K562 (cell line): ENCODE measurements at regions not wholly inside any gene's neighbourhood (a gene's known extent, or its start where the extent isn't known, plus 50 kb on each side); places are given as distances from the start of the nearest gene placed in this dataset.

Source experiments
- CBFA2T2 ChIP-seq: fragments of 450-650 bp; conservative IDR thresholded peaks from 2 replicates; pipeline ENCODE4 v1.6.1; 2017; ENCODE audit warnings: mild to moderate bottlenecking
- CBX3 ChIP-seq, 2 experiments: IDR thresholded peaks; 1 replicate in 1 of 2; 2 replicates in 1 of 2; pipeline ENCODE4 v1.6.1; 2012; ENCODE audit warnings: inconsistent platforms in 2 of 2, low read length in 2 of 2, borderline replicate concordance in 1 of 2, control low read depth in 1 of 2
- CTCF ChIP-seq, 3 experiments: IDR thresholded peaks in 2 of 3; conservative IDR thresholded peaks in 1 of 3; 2 replicates each; pipeline ENCODE4 v1.5.1; 2011 to 2012; ENCODE audit warnings: low read length in 3 of 3, mild to moderate bottlenecking in 3 of 3, control low read depth in 2 of 3, improper control_type of control experiment in 1 of 3, inconsistent platforms in 1 of 3, low read depth in 1 of 3, mixed read lengths in 1 of 3, moderate library complexity in 1 of 3; ENCODE audit not compliant: insufficient read depth in 2 of 3
- HDGF ChIP-seq: fragments of 450-650 bp; IDR thresholded peaks from 2 replicates; pipeline ENCODE4 v1.6.1; 2016
- JUNB ChIP-seq: fragments of 450-650 bp; formaldehyde crosslinking; conservative IDR thresholded peaks from 2 replicates; pipeline ENCODE4 v1.4.0; 2020; ENCODE audit warnings: mild to moderate bottlenecking
- KDM1A ChIP-seq, 2 experiments: fragments of 450-650 bp; IDR thresholded peaks; 2 replicates each; pipeline ENCODE4 v1.6.1; 2016; ENCODE audit warnings: mild to moderate bottlenecking in 2 of 2
- MCM2 ChIP-seq: fragments of 450-650 bp; IDR thresholded peaks from 2 replicates; pipeline ENCODE4 v1.6.1; 2017; ENCODE audit warnings: low read depth, mild to moderate bottlenecking
- POLR3A ChIP-seq: IDR thresholded peaks from 2 replicates; pipeline ENCODE4 v1.6.1; 2011; ENCODE audit warnings: borderline replicate concordance, mild to moderate bottlenecking, moderate library complexity; ENCODE audit not compliant: insufficient read length, insufficient read depth; ENCODE audit errors: extremely low read depth
- TCF3 ChIP-seq: sonication (generic); formaldehyde crosslinking; IDR thresholded peaks from 2 replicates; pipeline ENCODE4 v1.4.0; 2020; ENCODE audit warnings: mild to moderate bottlenecking, missing genetic modification reagents
- XRCC4 ChIP-seq: IDR thresholded peaks from one replicate; pipeline ENCODE4 v1.6.1; 2011; ENCODE audit not compliant: insufficient read depth, insufficient read length; ENCODE audit errors: extremely low read depth
- ZBTB2 ChIP-seq: fragments of 450-650 bp; IDR thresholded peaks from 2 replicates; pipeline ENCODE4 v1.6.1; 2016; ENCODE audit warnings: antibody characterized with exemption
- ZBTB40 ChIP-seq, 2 experiments: fragments of 450-650 bp in 1 of 2; sonication (generic) in 1 of 2; formaldehyde crosslinking in 1 of 2; IDR thresholded peaks; 2 replicates each; pipeline versions ENCODE4 v1.7.1 to v1.9.0; 2016 to 2022; ENCODE audit warnings: inconsistent platforms in 1 of 2, mild to moderate bottlenecking in 1 of 2, missing genetic modification reagents in 1 of 2
- ZNF584 ChIP-seq: fragments of 200-800 bp; sonication (Bioruptor generic); IDR thresholded peaks from 2 replicates; pipeline ENCODE4 v1.6.1; 2016; ENCODE audit warnings: low read depth, mild to moderate bottlenecking, missing genetic modification characterization, missing compliant biosample characterization

- peak; percentile 82 for TF ChIP-seq ZBTB40 (IDR thresholded peaks at IDR 0.05)
- no peak for TF ChIP-seq ZBTB40 (CRISPR knock-in tag; IDR thresholded peaks at IDR 0.05)
- TF ChIP-seq ZNF584 (CRISPR knock-in tag), result no peak
- peak; percentile 94 for TF ChIP-seq POLR3A
- no peak for TF ChIP-seq JUNB (CRISPR knock-in tag)
- TF ChIP-seq KDM1A (IDR thresholded peaks at IDR 0.05), result peak; percentile 65 to 66
- no peak for TF ChIP-seq MCM2
- no peak for TF ChIP-seq CBFA2T2
- TF ChIP-seq TCF3 (CRISPR knock-in tag), result no peak
- TF ChIP-seq CBX3 (IDR thresholded peaks at IDR 0.05; ENCODE audit: borderline replicate concordance in 1 of 2, low read length in 2 of 2), result 0 out of 3 replicates have a peak, but pooled peaks of 1 of the 2 experiments have one; percentile 28
- 0 out of 6 replicates have a peak, but pooled peaks of 1 of the 3 experiments have one; percentile 9 for TF ChIP-seq CTCF (IDR thresholded peaks at IDR 0.05 in 2 of 3, conservative IDR thresholded peaks at IDR 0.05 in 1 of 3; ENCODE audit: insufficient read depth in 2 of 3, low read depth in 1 of 3, low read length in 3 of 3)
- no peak for TF ChIP-seq ZBTB2
- no peak for TF ChIP-seq HDGF
- TF ChIP-seq XRCC4, result no peak
These were observed 102.9 kb upstream of the ZNF184 start (continued) for GRCh38 chr6:27575594-27576361.
